HG03342 (cell line): ENCODE measurements at regions not wholly inside any gene's neighbourhood (a gene's known extent, or its start where the extent isn't known, plus 50 kb on each side); places are given as distances from the start of the nearest gene placed in this dataset.
A peak's percentile ranks its signal among the peaks of the same experiment; 100 is the strongest.
"Not testable (repeated sequence)": the region's sequence is repeated elsewhere in the genome, so short reads cannot be mapped to it uniquely, and the experiment has no call there.

Source experiments
- ATAC-seq: cut with Tn5 transposase; IDR thresholded peaks from one replicate; pipeline ENCODE4 v1.9.1; 2021; ENCODE audit warnings: mild to moderate bottlenecking, moderate library complexity; ENCODE audit not compliant: unreplicated experiment

DNA sequence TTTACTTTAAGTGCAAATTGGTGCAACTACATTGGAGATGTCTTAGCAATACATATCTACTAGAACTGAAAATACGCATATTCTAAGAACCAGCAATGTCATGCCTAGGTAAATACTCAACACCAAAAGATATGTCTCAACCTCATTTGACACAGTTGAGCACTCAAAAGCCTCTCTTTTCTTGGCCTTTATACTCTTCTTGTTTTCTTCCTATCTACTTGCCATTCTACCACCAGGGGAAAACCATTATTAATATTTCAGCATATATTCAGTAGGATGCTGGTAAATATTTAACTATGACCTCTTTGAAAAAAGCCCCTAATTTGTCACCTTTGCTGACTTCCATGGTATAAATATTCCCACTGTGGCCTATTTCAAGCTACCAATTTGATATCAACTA lies 443.8 kb downstream of the LRRC70 start:
- peak; percentile 54 for ATAC-seq

DNA sequence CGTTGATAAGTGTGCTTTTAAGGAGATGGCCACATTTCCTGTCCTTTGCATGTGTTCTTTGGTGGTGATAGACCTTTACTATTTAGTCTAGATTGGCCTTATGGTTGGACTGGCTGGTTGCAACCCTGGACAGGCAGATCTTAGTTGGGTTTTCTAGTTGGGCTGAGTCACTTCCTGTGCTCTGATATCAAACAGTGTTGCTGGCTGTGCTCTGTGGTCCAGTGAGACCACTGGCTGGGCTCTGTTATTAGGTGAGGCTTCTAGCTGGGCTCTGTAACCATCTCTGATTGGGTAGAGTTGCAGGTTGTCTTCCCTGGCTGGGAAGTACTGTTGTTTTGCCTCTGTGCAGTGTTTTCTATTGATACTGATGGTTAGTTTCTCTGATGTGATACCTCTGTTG lies 432.5 kb downstream of the LRRC70 start:
- no peak for ATAC-seq

DNA sequence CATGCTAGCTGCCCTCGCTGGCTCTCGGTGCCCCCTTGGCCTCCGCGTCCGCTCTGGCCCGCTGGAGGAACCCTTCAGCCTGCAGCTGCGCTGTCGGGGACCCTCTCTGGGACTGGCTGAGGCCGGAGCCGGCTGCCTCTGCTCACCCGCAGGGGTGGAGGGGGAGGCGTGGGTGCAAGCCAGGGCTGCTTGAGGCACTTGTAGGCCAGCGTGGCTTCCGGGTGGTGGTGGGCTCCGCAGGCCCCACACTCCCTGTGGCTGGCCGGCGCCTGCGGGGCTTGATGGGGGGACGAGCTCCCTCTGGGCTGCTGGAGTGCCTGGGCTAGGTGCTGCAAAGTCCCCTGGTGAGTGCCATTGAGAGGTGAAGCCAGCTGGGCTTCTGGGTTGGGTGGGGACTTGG lies 429.6 kb downstream of the LRRC70 start:
- no peak for ATAC-seq

DNA sequence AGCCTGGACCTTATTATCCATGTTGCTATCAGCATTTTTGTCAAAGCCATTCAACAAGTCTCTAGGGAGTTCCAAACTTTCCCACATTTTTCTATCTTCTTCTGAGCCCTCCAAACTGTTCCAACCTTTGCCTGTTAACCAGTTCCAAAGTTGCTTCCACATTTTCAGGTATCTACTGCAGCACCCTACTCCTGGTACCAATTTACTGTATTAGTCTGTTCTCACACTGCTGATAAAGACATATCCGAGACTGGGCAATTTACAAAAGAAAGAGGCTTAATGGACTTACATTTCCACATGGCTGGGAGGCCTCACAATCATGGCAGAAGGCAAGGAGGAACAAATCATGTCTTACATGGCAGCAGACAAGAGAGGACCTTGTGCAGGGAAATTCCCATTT lies 416.2 kb downstream of the LRRC70 start:
- not testable (repeated sequence) for ATAC-seq

DNA sequence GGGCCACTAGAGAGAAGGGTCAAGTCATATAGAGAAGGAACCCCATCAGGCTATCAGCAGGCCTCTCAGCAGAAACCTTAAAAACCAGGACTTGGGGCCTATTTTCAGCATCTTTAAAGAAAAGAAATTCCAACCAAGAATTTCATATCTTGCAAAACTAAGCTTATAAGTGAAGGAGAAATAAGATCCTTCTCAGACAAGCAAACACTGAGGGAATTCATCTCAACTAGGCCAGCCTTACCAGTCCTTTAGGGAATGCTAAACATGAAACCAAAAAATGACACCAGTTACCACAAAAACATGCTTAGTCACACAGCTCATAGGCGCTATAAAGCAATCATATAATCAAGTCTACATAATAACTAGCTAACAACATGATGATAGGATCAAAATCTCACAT lies 407.1 kb downstream of the LRRC70 start:
- no peak for ATAC-seq

DNA sequence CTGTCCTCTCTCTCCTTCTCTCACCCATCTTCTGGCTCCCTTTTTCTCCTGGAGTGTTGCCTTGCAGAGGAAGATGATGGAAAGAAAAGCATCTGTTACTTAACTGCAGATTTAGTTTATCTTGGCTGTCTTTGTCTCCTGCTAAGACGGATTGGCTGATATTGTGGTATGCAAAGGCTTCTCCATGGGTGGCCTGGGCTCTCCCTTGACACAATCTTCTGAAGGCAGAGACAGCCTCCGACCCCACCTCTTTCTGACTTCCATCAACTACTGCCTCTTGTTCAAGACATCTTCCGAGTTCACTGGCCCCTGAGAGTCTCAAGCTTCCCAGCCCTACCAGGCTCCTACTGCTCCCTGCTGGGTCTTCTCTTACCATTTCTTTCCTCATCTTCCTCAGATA lies 403.7 kb downstream of the LRRC70 start:
- no peak for ATAC-seq

DNA sequence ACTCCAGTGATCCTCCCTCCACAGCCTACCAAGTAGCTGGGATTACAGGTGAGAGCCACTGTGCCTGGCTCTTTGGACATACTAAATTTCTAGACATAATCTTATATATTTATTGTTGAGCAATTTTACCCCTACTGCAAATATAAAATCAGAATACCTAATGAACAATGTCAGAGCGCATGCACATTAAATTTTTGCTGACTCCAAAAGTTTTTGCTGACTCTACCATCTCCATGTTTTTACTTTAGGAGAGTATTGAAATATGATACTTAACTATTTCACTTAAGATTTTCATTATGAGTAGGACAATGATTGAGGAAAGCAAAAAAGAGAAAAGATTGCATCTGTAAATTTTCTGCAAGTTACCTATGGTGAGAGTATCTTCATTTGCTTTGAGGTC lies 402.3 kb downstream of the LRRC70 start:
- no peak for ATAC-seq

DNA sequence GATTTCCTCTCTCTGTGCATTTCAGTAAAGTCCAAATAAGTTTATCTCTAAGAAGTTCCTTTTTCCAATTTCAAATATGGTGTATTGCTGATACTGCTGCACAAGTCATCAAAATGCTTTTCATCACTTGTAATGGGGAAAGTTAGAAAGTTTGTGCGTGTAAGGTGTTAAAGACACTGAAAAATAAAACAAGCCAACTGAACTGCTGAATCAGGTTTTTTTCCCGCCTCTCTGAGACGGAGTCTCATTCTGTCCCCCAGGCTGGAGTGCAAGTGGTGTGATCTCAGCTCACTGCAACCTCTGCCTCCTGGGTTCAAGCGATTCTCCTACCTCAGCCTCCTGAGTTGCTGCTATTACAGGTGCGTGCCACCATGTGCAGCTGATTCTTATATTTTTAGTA lies 400.9 kb downstream of the LRRC70 start:
- ATAC-seq = no peak

DNA sequence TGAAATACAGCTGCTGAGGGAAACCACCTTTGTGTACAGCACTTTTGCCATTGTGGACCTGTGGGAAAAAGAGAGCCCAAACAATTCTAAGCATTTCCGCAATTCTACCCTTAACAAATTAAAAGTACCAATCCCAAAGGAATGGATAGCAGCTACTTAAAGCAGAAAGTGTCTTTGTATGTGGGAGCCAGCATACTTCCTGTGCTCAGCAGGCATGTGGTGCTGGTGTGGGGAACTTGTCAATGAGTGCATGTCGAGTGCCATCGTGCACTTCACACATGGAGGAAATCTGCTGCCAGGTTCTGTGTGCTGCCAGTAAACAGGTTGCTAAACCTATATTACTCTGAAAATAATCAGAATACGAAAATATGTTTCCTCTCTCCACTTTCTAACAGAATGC lies 399.0 kb downstream of the LRRC70 start:
- ATAC-seq = no peak

DNA sequence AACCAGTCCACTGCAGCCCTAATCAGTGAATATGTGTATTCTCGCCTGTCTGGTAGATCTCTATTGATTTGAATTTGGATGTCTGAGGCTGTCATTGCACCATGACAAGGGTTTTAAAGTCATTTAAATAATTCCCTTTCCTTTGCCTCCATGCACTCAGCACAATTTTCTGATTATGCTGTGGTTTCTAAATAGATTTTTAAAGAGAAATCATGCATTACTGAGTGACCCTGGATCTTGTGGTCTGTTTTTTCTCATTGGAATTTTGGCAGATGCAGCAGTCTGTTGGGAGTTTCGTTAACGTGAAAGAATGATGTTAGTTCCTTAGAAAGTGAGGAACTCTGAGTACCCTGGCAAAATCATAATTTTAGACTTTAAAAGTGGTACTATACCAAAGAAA lies 396.0 kb downstream of the LRRC70 start:
- ATAC-seq = no peak

DNA sequence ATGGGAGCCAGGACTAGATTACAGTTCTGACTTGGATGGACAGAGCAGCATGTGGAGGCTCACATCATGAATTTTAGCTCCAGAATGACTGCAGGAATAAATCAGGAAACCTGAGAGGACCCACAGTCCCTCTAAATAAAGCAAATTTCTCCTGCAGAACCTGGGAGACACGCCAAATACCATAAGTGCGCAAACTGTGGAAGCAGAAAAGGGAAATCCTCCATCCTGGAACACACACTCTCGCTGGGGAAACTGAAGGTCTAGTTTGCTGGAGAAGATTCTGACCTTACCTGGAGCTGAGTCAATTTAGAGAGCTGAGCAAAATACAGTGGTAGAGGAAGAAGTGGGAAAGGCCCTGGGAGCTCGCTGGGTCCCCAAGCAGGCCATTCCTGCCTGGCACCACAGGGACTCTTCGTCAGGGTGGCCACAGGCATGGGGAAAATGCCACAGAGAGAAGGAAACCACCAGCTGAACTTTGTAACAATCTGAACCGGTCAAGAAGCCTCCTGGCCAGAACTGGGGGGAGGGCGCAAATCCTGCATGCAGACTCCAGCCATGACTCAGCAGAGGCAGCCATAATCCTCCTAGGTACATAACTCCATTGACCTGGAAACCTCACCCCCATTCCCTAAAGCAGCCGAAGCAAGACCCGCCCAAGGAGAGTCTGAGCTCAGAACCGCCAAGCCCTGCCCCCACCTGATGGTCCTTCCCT lies 390.9 kb downstream of the LRRC70 start:
- ATAC-seq = no peak

DNA sequence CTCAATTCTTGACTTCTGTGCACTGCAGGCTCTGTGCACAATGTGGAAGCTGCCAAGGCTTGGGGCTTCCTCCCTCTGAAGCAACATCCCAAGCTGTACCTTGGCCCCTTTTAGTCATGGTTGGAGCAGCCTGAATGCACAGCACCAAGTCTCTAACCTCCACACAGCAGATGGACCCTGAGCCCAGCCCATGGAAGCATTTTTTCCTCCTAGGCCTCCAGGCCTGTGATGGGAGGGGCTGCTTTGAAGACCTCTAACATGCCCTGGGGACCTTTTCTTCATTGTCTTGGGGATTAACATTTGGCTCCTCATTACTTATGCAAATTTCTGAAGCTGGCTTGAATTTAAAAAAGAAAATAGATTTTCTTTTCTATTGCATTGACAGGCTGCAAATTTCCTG lies 385.8 kb downstream of the LRRC70 start:
- ATAC-seq = no peak

DNA sequence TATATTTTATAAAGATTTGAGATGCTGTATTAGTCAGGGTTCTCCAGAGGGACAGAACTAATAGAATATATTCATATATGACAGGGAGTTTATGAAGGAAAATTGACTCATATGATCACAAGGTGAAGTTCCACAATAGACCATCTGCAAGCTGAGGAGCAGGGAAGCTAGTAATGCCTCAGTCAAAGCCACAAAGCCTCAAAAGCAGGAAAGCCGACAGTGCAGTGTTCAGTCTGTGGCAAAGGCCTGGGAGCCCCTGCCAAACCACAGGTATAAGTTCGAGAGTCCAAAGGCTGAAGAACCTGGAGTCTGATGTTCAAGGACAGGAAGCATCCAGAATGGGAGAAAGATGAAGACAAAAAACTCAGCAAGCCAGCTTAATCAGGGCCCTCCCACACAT lies 382.2 kb downstream of the LRRC70 start:
- no peak for ATAC-seq

DNA sequence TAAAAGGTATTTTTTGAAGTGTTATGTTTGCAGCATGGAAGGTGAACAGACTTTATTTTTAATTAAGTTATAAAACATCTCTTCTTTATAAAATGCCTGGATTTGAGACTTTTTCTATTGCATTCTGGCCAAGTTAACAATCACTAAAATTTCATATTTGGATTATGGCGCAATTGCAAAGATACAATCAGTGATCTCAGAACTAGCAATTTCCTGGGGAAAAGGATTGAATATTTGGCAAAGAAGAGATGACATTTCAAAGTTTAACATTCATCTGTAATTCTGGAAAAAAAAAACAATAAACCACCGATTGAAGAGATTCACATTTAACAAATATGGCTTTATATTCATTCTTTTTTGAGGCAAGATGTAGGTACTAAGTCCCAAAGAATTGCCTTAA lies 378.0 kb downstream of the LRRC70 start:
- ATAC-seq = no peak

DNA sequence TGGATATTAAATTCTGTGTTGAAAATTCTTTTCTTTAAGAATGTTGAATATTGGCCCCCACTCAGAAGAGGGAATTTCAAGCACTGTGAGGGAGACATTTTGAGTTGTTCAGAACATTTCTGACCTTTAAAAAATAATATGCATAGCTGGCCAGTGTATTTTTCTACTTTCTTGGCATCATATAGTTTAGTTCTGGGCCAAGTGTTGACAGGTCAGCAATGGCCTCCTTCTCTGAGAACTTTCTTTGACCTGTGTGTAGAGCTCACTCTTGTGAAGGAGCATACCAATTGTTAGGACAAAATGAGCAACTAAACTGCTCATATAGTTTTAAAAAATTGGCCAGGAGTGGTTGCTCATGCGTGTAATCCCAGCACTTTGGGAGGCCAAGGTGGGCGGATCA lies 376.0 kb downstream of the LRRC70 start:
- ATAC-seq = no peak

DNA sequence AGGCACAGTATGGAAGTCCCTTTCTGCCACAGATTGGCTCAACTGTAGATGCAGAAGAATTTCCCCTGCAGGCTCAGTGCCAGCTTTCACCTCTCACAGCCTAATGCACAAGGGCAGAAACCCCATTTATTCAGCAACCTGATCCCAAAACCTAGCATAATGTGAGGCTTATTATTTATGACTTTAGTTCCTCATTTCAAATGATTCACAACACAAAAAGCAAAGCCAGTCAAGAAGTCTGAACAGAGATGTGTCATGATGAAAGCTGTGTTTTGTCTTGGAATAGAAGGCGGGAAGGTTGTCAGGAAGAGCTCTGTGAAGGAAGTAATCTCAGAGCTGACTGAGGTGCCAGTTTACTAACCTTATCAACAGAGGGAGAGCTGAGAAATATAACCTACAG lies 369.7 kb downstream of the LRRC70 start:
- ATAC-seq = no peak

DNA sequence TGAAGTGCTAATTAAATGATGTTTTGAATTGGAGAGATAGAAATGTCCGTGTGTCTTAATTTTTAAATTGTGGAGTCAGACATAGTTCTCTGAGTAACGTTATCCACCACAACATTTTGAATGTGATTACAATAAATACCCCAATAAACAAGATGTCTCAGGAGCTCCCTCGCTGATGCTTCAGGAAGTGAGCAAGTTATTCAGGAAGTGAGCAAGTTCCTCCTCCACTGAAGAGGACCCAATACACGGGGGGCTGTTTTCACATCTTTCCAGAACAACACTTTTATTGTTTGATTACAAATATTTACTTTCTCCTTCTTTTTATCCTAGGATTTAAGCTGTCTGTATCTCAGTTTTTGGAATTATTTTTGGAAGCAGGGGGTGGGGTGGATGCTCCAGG lies 363.8 kb downstream of the LRRC70 start:
- no peak for ATAC-seq

DNA sequence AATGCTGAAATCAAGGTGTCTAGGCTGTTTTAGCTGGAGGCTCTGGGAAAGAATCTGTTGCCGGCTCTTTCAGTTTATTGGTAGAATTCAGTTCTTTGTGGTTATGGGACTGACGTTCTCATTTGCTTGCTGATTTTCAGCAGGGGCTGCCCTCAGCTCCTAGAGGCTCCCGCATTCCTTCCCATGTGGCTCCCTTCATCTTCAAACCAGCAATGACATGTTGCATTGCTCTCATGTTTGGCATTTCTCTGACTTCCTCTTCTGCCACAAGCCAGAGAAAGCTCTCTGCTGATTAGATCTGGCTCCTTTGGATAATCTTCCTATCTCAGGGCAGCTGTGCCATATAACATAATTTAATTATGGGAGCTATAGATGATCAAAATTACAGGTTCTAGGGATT lies 360.3 kb downstream of the LRRC70 start:
- ATAC-seq = no peak

DNA sequence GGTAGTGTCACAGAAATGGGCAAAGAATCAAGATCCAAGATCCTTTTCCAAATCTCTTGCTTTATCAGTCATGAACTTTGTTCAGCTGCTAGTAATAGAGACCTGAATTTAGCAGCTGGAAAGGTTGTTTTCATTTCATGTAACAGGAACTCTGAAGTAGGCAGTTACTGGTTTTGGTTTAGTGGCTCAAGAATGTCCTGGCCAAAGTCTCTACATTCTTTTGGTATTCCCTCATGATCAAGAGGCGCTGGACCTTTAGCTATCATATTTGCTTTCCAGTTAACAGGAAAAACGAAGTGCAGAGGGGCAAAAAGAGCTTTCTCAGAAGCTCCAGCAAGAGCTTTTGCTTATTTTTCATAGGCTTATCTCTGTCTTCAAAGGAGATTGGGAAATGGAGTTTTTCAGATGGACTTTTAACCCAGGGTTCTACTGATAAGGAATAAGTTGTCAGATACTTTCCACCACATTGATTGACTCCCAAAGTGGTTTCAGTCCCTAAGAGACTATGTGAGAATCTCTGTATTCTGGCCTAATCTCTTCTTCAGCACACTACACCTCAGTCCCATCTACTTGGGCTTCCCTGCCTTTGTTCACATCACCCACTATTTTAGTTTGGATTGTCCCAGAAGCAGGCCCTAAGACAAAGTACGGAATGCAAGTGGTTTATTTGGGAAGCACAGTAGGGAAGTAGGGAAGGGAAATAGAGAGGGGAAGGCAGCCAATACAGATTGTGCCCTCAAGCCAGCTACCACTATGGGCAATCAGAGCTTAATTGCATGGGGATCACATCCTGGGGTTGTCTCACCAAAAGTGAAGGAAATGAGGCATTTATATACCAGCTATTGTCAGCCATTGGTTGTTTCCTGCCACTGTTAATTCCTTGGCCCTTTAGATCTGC lies 359.3 kb downstream of the LRRC70 start:
- ATAC-seq = no peak

DNA sequence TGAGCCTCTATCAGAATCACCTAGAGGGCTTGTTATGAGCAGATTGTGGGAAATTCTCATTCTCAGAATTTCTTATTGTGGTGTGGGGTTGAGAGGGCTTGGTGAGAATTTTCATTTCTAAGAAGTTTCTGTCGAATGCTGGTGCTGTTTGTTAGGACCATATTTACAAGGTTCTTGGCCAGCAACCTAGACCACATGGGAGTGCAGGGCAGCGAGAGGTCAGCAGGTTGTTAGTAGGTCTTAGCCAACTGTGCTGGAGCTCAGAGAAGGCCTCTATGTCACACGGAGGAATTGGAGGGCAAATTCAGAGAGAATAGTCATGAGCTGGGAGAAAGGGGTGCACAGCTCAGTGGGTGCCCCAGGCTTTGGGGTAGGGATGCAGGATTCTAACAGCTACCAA lies 357.0 kb downstream of the LRRC70 start:
- no peak for ATAC-seq

DNA sequence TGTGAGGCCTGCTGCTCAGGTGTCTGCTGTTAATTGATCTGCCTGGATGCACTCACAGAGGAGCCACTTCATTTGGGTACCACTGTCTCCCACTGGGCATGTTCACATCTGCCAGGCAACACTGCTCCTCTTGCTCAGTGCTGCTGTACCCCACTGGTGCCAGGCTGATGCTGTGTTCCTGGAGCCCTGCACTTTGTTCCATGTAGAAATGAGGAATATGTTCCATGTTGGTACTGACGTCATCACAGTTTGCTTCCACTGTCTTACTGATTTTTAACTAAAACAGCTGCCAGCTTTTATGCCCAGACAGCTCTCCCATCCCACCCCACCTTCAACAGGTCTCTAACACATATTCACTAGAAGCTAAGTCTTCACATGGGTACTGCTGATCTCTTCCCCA lies 355.7 kb downstream of the LRRC70 start:
- no peak for ATAC-seq

DNA sequence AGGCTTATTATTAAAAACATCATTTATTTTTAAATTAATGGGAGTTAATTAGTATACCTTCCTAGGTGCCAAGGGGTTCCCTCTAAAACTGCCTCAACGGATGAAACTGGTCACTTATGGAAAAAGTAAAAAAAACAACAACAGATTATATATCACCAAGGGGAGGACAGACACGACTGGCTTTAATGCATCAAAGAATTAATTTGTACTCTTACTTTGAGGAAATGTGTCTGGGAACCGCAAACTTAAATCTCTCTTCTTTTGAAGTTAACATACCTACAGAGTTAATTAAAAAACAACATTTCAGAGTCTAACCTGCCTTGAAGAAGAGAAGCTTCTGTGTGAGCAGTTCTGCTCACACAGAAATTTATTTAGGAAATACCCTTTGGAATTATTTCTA lies 354.6 kb downstream of the LRRC70 start:
- ATAC-seq = no peak
